Mesenchymal stem cell (in vitro differentiated cells and primary cell): ENCODE measurements at regions not wholly inside any gene's neighbourhood (a gene's known extent, or its start where the extent isn't known, plus 50 kb on each side); places are given as distances from the start of the nearest gene placed in this dataset.

Experiments
- DNase-seq: peaks from one replicate; pipeline ENCODE4 v3.0.0-alpha.2; 2013
- H2AFZ ChIP-seq: one replicate; pipeline ENCODE4 v1.6.1; 2013; ENCODE audit warnings: low read depth, mild to moderate bottlenecking, control low read depth, inconsistent platforms, low read length, moderate library complexity
- H2AK5ac ChIP-seq: 2 replicates; pipeline ENCODE4 v1.6.1; 2013; ENCODE audit warnings: low read length, moderate library complexity, mild to moderate bottlenecking, inconsistent platforms; ENCODE audit not compliant: severe bottlenecking
- H2BK120ac ChIP-seq: one replicate; pipeline ENCODE4 v1.6.1; 2013; ENCODE audit warnings: low read depth, mild to moderate bottlenecking, inconsistent platforms, low read length, moderate library complexity
- H2BK12ac ChIP-seq, 2 experiments: one replicate each; pipeline ENCODE4 v1.6.1; 2013; ENCODE audit warnings: inconsistent platforms in 2 of 2, low read length in 2 of 2, mild to moderate bottlenecking in 2 of 2, moderate library complexity in 2 of 2, control low read depth in 1 of 2
- H2BK15ac ChIP-seq: one replicate; pipeline ENCODE4 v1.6.1; 2013; ENCODE audit warnings: mild to moderate bottlenecking, low read depth, inconsistent platforms; ENCODE audit not compliant: poor library complexity, severe bottlenecking
- H2BK5ac ChIP-seq: 2 replicates; pipeline ENCODE4 v1.6.1; 2013; ENCODE audit warnings: low read depth, mild to moderate bottlenecking, low read length, control low read depth, inconsistent platforms; ENCODE audit not compliant: poor library complexity, severe bottlenecking
- H3K14ac ChIP-seq, 2 experiments: one replicate each; pipeline ENCODE4 v1.6.1; 2013; ENCODE audit warnings: inconsistent platforms in 2 of 2, low read length in 2 of 2, control low read depth in 1 of 2, mild to moderate bottlenecking in 1 of 2, moderate library complexity in 1 of 2
- H3K18ac ChIP-seq, 2 experiments: one replicate each; pipeline ENCODE4 v1.6.1; 2013; ENCODE audit warnings: inconsistent platforms in 2 of 2, low read length in 2 of 2, control low read depth in 1 of 2, low read depth in 1 of 2, mild to moderate bottlenecking in 1 of 2
- H3K23ac ChIP-seq, 2 experiments: one replicate each; pipeline ENCODE4 v1.6.1; 2013; ENCODE audit warnings: inconsistent platforms in 2 of 2, low read length in 2 of 2, mild to moderate bottlenecking in 2 of 2, moderate library complexity in 2 of 2, control low read depth in 1 of 2
- H3K27ac ChIP-seq: 2 replicates; pipeline ENCODE4 v1.5.1; 2013; ENCODE audit warnings: mild to moderate bottlenecking, moderate library complexity, low read length, control low read depth, inconsistent platforms; ENCODE audit not compliant: poor library complexity, severe bottlenecking
- H3K27me3 ChIP-seq, 2 experiments: 2 replicates each; pipeline versions ENCODE4 v1.6.1 to v1.7.0; 2013; ENCODE audit warnings: low read length in 2 of 2, mild to moderate bottlenecking in 2 of 2, moderate library complexity in 2 of 2, control low read depth in 1 of 2, inconsistent platforms in 1 of 2; ENCODE audit not compliant: control insufficient read depth in 1 of 2, insufficient read depth in 1 of 2
- H3K36me3 ChIP-seq, 2 experiments: 2 replicates each; pipeline versions ENCODE4 v1.6.1 to v1.7.0; 2013; ENCODE audit warnings: low read length in 2 of 2, control low read depth in 1 of 2, inconsistent platforms in 1 of 2, low read depth in 1 of 2, mild to moderate bottlenecking in 1 of 2; ENCODE audit not compliant: insufficient read depth in 2 of 2, control insufficient read depth in 1 of 2
- H3K4ac ChIP-seq, 2 experiments: one replicate each; pipeline ENCODE4 v1.6.1; 2013; ENCODE audit warnings: inconsistent platforms in 2 of 2, low read length in 2 of 2, mild to moderate bottlenecking in 2 of 2, moderate library complexity in 2 of 2, control low read depth in 1 of 2, low read depth in 1 of 2
- H3K4me1 ChIP-seq: 2 replicates; pipeline ENCODE4 v1.6.1; 2013; ENCODE audit warnings: low read depth, low read length, control low read depth; ENCODE audit not compliant: control insufficient read depth, insufficient read depth
- H3K4me2 ChIP-seq: 2 replicates; pipeline ENCODE4 v1.6.1; 2013; ENCODE audit warnings: low read length, mild to moderate bottlenecking, inconsistent platforms; ENCODE audit not compliant: poor library complexity, severe bottlenecking
- H3K4me3 ChIP-seq, 2 experiments: 2 replicates each; pipeline versions ENCODE4 v1.5.1 to v1.7.0; 2013; ENCODE audit warnings: low read length in 2 of 2, mild to moderate bottlenecking in 2 of 2, control low read depth in 1 of 2, low read depth in 1 of 2; ENCODE audit not compliant: insufficient read depth in 1 of 2
- H3K79me1 ChIP-seq: replicated peaks from 2 replicates; pipeline ENCODE4 v1.6.1; 2013; ENCODE audit warnings: mild to moderate bottlenecking, control low read depth, low read length, inconsistent platforms; ENCODE audit not compliant: poor library complexity, severe bottlenecking
- H3K9ac ChIP-seq: 2 replicates; pipeline ENCODE4 v1.7.0; 2013; ENCODE audit warnings: mild to moderate bottlenecking, low read length, moderate library complexity
- H3K9me3 ChIP-seq: 2 replicates; pipeline ENCODE4 v1.7.0; 2013; ENCODE audit warnings: mild to moderate bottlenecking, low read length; ENCODE audit not compliant: control insufficient read depth
- H4K8ac ChIP-seq: one replicate; pipeline ENCODE4 v1.6.1; 2013; ENCODE audit warnings: inconsistent platforms, mild to moderate bottlenecking, low read length, moderate library complexity
- H4K91ac ChIP-seq: one replicate; pipeline ENCODE4 v1.6.1; 2013; ENCODE audit warnings: mild to moderate bottlenecking, low read length, inconsistent platforms
- WGBS: methylation state at CpG from one replicate; pipeline ENCODE4 v1.1.7; 2013; ENCODE audit warnings: mixed read lengths; 5-methylcytosine and 5-hydroxymethylcytosine counted together

- DNase-seq = no peak
- Histone ChIP-seq H3K4me2 (no peak overlapping the region), H3K27ac (no peak overlapping the region), H3K4me3 (no peak overlapping the region), H3K27me3 (no peaks in the 10 kb centered on the region), H3K4ac (no peak overlapping the region), H4K8ac (no peak overlapping the region), H2AK5ac (no peak overlapping the region), H2BK15ac (no peak overlapping the region), H4K91ac (no peak overlapping the region), H3K36me3 (no peaks in the 10 kb centered on the region), H3K4me1 (no peaks in the 10 kb centered on the region), H2BK12ac (no peak overlapping the region), H3K9ac (no peak overlapping the region), H3K9me3 (no peaks in the 10 kb centered on the region), H3K18ac (no peak overlapping the region), H3K14ac (no peak overlapping the region), H3K23ac (no peak overlapping the region), H2BK5ac (no peak overlapping the region), H2AFZ (no peak overlapping the region), H2BK120ac (no peak overlapping the region), H3K79me1 (no peaks in the 10 kb centered on the region)
These were observed 152.8 kb downstream of the FSIP2 start for GRCh38 chr2:185891403-185891802.

DNA sequence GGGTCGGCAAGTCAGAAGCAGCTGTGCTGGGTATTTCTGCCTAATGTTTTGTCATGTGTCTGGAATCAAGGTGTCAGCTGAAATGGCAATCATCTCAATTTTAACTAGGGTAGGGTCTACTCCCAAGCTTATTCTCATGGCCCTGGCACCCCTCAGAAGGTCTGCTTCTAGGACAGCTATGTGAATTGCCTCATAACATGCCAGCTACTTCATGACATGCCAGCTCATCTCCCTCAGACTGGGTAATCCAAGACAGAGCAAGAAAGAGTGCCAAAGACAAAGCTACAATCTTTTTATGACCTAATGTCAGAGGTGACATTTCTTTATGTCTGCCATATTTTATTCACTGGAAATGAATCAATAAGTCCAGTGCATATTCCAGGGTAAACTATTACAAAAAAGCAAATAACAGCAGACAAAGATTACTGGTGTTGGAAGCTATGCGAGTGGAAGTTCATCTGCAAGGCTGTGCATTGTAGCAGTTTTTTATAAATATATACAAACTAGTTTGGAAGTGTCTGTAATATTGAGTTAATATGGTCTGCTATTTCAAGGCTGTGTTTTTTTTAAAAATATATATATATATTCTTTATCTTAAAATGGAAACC lies 153.3 kb downstream of the FSIP2 start:
- no peak overlapping the region for H2AFZ ChIP-seq
- H3K4me3 ChIP-seq = no peak overlapping the region
- H3K9ac ChIP-seq = no peak overlapping the region
- H2BK120ac ChIP-seq = no peak overlapping the region
- no peak overlapping the region for H3K27ac ChIP-seq
- no peak overlapping the region for H3K23ac ChIP-seq
- no peak for DNase-seq
- H3K14ac ChIP-seq = no peak overlapping the region
- H2BK12ac ChIP-seq = no peak overlapping the region
- H2BK5ac ChIP-seq = no peak overlapping the region
- no peak overlapping the region for H4K8ac ChIP-seq
- no peaks in the 10 kb centered on the region for H3K79me1 ChIP-seq
- H2AK5ac ChIP-seq = no peak overlapping the region
- no peak overlapping the region for H3K18ac ChIP-seq
- no peak overlapping the region for H2BK15ac ChIP-seq
- no peak overlapping the region for H3K4ac ChIP-seq
- no peaks in the 10 kb centered on the region for H3K27me3 ChIP-seq
- no peaks in the 10 kb centered on the region for H3K4me1 ChIP-seq
- WGBS = 100% methylated on average over 1 of the region's 2 CpGs
- no peaks in the 10 kb centered on the region for H3K9me3 ChIP-seq
- no peaks in the 10 kb centered on the region for H3K36me3 ChIP-seq
- no peak overlapping the region for H4K91ac ChIP-seq
- H3K4me2 ChIP-seq = no peak overlapping the region

DNA sequence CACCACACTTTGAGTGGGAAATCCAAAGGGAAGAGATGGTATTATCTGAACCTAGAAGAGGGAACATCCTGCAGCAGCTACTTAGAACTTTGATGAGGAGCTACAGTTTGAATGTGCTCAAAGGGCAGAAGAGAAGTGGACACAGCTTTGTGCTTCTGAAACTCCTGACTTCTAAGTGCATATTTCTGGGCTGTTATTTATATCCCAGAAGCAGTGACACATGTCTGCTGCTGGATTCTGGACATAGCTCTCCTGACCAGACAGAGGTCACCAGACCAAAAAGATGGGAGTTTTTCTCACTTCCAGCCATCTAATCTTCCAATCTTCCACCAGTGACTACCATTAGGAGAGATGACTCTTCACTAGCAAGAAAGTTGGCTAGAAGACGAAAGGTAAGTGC lies 153.9 kb downstream of the FSIP2 start:
- H3K4ac ChIP-seq = no peak overlapping the region
- H2BK120ac ChIP-seq = no peak overlapping the region
- H2BK12ac ChIP-seq = no peak overlapping the region
- H3K4me2 ChIP-seq = no peak overlapping the region
- H3K27me3 ChIP-seq = no peaks in the 10 kb centered on the region
- H3K14ac ChIP-seq = no peak overlapping the region
- no peaks in the 10 kb centered on the region for H3K36me3 ChIP-seq
- DNase-seq = peak; percentile 1
- H3K9ac ChIP-seq = no peak overlapping the region
- H3K4me3 ChIP-seq = no peak overlapping the region
- H3K27ac ChIP-seq = no peak overlapping the region
- H3K79me1 ChIP-seq = no peaks in the 10 kb centered on the region
- WGBS = no CpG with 5 or more reads among the region's 1 CpG
- no peak overlapping the region for H2AK5ac ChIP-seq
- no peaks in the 10 kb centered on the region for H3K9me3 ChIP-seq
- no peak overlapping the region for H3K18ac ChIP-seq
- no peak overlapping the region for H4K91ac ChIP-seq
- no peak overlapping the region for H4K8ac ChIP-seq
- H3K23ac ChIP-seq = no peak overlapping the region
- H3K4me1 ChIP-seq = no peaks in the 10 kb centered on the region
- H2BK15ac ChIP-seq = no peak overlapping the region
- H2AFZ ChIP-seq = no peak overlapping the region
- H2BK5ac ChIP-seq = no peak overlapping the region

DNA sequence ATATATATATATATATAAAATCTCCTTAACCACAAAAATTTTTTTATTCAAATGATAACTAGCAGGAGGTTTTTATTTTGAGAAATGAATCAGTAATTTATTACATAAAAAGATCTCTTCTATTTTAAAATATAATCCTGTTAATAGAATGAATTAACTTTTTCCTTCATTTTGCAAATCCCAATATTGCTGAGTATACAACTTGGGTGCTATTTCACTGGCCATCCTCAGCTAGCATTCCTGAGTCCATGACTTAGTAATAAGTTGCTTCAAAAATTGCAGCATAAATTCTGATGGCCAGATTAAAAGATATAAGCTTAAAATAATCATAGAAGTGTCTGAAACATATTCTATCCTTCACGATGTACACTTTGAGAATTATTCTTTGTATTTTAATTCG lies 155.6 kb downstream of the FSIP2 start:
- no peak overlapping the region for H2AK5ac ChIP-seq
- no peak overlapping the region for H2BK5ac ChIP-seq
- H3K9me3 ChIP-seq = no peaks in the 10 kb centered on the region
- no peak for DNase-seq
- no peak overlapping the region for H2BK12ac ChIP-seq
- H3K79me1 ChIP-seq = no peaks in the 10 kb centered on the region
- no peak overlapping the region for H3K23ac ChIP-seq
- no peak overlapping the region for H3K9ac ChIP-seq
- H3K4me1 ChIP-seq = no peaks in the 10 kb centered on the region
- H2BK120ac ChIP-seq = no peak overlapping the region
- H3K14ac ChIP-seq = no peak overlapping the region
- no peak overlapping the region for H4K91ac ChIP-seq
- no peak overlapping the region for H3K27ac ChIP-seq
- H3K4ac ChIP-seq = no peak overlapping the region
- no peaks in the 10 kb centered on the region for H3K27me3 ChIP-seq
- no peak overlapping the region for H2BK15ac ChIP-seq
- H3K4me2 ChIP-seq = no peak overlapping the region
- no peak overlapping the region for H3K18ac ChIP-seq
- H3K4me3 ChIP-seq = no peak overlapping the region
- no CpG with 5 or more reads among the region's 2 CpGs for WGBS
- H2AFZ ChIP-seq = no peak overlapping the region
- no peak overlapping the region for H4K8ac ChIP-seq
- H3K36me3 ChIP-seq = no peaks in the 10 kb centered on the region
